Mesendoderm (in vitro differentiated cells): ENCODE measurements at regions not wholly inside any gene's neighbourhood (a gene's known extent, or its start where the extent isn't known, plus 50 kb on each side); places are given as distances from the start of the nearest gene placed in this dataset.
A peak's percentile ranks its signal among the peaks of the same experiment; 100 is the strongest.

ENCODE experiments used
- DNase-seq: peaks from one replicate; pipeline ENCODE4 v3.0.0; 2013
- H2AK5ac ChIP-seq: 2 replicates; pipeline ENCODE4 v1.6.1; 2013; ENCODE audit warnings: low read length, inconsistent platforms
- H2BK120ac ChIP-seq: 2 replicates; pipeline ENCODE4 v1.6.1; 2013; ENCODE audit warnings: low read depth, mild to moderate bottlenecking, low read length, moderate library complexity, mixed read lengths
- H2BK15ac ChIP-seq: replicated peaks from 2 replicates; pipeline ENCODE4 v1.6.1; 2013; ENCODE audit warnings: low read depth, mild to moderate bottlenecking, moderate library complexity
- H2BK5ac ChIP-seq: 2 replicates; pipeline ENCODE4 v1.6.1; 2013; ENCODE audit warnings: low read length, inconsistent platforms
- H3K18ac ChIP-seq: 2 replicates; pipeline ENCODE4 v1.6.1; 2013; ENCODE audit warnings: mild to moderate bottlenecking, low read length, mixed read lengths
- H3K23ac ChIP-seq: one replicate; pipeline ENCODE4 v1.6.1; 2013; ENCODE audit warnings: low read length
- H3K27ac ChIP-seq: 2 replicates; pipeline ENCODE4 v1.5.1; 2013; ENCODE audit warnings: low read depth, mild to moderate bottlenecking, inconsistent platforms, low read length, moderate library complexity
- H3K27me3 ChIP-seq: 2 replicates; pipeline ENCODE4 v1.6.1; 2013; ENCODE audit warnings: low read length, control low read depth, mild to moderate bottlenecking, inconsistent platforms; ENCODE audit not compliant: insufficient read depth, poor library complexity
- H3K36me3 ChIP-seq: 2 replicates; pipeline ENCODE4 v1.6.1; 2013; ENCODE audit warnings: low read length, inconsistent platforms; ENCODE audit not compliant: control insufficient read depth, insufficient read depth
- H3K4ac ChIP-seq: one replicate; pipeline ENCODE4 v1.6.1; 2013; ENCODE audit warnings: low read depth, mild to moderate bottlenecking, low read length, moderate library complexity
- H3K4me1 ChIP-seq: 2 replicates; pipeline ENCODE4 v1.6.1; 2013; ENCODE audit warnings: low read depth, low read length, inconsistent platforms; ENCODE audit not compliant: control insufficient read depth
- H3K4me2 ChIP-seq: 2 replicates; pipeline ENCODE4 v1.6.1; 2013; ENCODE audit warnings: low read length
- H3K4me3 ChIP-seq: 2 replicates; pipeline ENCODE4 v1.5.1; 2013; ENCODE audit warnings: mild to moderate bottlenecking, low read length
- H3K56ac ChIP-seq: one replicate; pipeline ENCODE4 v1.6.1; 2013; ENCODE audit warnings: low read length
- H3K79me1 ChIP-seq: 2 replicates; pipeline ENCODE4 v1.6.1; 2013; ENCODE audit warnings: low read length, inconsistent platforms
- H3K79me2 ChIP-seq: 2 replicates; pipeline ENCODE4 v1.6.1; 2013; ENCODE audit warnings: mild to moderate bottlenecking, low read length; ENCODE audit not compliant: control insufficient read depth, insufficient read depth
- H3K9ac ChIP-seq: 2 replicates; pipeline ENCODE4 v1.6.1; 2013; ENCODE audit warnings: low read length, inconsistent platforms
- H4K5ac ChIP-seq: one replicate; pipeline ENCODE4 v1.6.1; 2013; ENCODE audit warnings: low read length
- H4K8ac ChIP-seq: one replicate; pipeline ENCODE4 v1.6.1; 2013; ENCODE audit warnings: low read depth, mild to moderate bottlenecking, control low read depth, low read length, moderate library complexity
- WGBS: extraction: QIAGEN DNeasy Blood & Tissue Kit; methylation state at CpG from one replicate; pipeline ENCODE4 v1.1.7; 2013; ENCODE audit warnings: low lambda C conversion rate, missing lambda C conversion rate; ENCODE audit not compliant: insufficient coverage; ENCODE audit errors: extremely low coverage; 5-methylcytosine and 5-hydroxymethylcytosine counted together

DNA sequence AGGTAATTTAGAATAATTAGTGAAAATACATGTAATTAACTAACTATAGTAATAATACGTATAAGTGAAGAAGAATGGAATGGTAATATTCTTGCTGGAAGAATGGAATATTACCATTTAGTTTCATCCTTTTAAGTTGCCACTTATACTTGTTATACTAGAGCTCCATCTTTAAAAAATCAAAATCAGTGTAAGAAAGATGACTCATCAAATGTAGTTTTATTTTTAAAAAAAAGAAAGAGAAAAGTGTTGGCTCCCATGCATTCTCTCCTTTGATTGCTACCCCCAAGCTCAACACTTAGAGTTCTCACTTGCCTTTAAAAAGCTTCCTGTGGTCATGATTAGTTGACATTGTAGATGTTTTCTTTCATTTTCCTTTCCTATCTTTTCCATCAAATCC, 82.4 kb upstream of the KIF2B start:
- H4K5ac ChIP-seq, result no peak overlapping the region
- no peak for DNase-seq
- H3K36me3 ChIP-seq, result no peaks in the 10 kb centered on the region
- no peak overlapping the region for H2BK15ac ChIP-seq
- H3K23ac ChIP-seq, result no peak overlapping the region
- H2AK5ac ChIP-seq, result no peak overlapping the region
- H3K4me2 ChIP-seq, result no peak overlapping the region
- H3K79me2 ChIP-seq, result no peaks in the 10 kb centered on the region
- no peak overlapping the region for H3K27ac ChIP-seq
- H3K9ac ChIP-seq, result no peak overlapping the region
- H3K4ac ChIP-seq, result no peak overlapping the region
- no peak overlapping the region for H2BK120ac ChIP-seq
- H3K56ac ChIP-seq, result no peak overlapping the region
- 100% methylated on average over 1 of the region's 1 CpG for WGBS
- H3K4me1 ChIP-seq, result no peaks in the 10 kb centered on the region
- no peak overlapping the region for H3K18ac ChIP-seq
- H2BK5ac ChIP-seq, result no peak overlapping the region
- H3K79me1 ChIP-seq, result no peaks in the 10 kb centered on the region
- H3K4me3 ChIP-seq, result no peak overlapping the region
- no peak overlapping the region for H4K8ac ChIP-seq
- no peaks in the 10 kb centered on the region for H3K27me3 ChIP-seq

DNA sequence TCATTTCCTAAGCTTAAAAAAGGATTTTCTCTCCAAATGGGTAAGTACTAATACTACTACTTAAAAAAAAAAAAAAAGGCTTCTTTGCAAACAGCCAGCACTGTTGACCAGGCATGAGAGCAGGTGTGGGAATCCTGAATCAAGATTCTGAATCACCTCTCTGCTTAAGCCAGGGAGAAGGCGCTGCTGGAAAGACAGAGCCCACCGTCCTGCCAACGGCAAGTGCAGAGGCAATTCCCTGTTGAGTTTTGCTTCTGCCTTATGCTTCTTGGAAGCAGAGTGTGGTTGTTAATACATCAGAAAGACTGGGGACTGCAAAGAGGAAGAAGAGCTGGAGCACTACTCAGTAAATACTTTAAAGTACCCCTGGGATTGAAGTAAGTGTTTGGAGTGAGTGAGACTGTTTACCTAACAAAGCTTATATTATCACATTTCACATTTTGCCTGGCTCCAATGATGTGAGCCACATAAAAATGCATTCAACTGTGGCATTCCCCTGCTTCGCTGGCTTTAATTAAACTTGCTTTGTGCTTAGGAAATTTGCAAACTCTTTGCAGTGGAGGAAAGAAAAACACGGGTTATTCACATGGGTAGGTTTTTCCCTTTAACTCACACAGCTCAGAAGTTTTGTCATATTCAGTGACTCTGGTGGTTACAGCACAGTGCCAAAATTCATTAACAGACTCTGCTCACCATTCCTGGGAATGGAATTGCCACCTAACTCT, 86.0 kb upstream of the KIF2B start:
- DNase-seq, result no peak
- no peak overlapping the region for H2BK5ac ChIP-seq

DNA sequence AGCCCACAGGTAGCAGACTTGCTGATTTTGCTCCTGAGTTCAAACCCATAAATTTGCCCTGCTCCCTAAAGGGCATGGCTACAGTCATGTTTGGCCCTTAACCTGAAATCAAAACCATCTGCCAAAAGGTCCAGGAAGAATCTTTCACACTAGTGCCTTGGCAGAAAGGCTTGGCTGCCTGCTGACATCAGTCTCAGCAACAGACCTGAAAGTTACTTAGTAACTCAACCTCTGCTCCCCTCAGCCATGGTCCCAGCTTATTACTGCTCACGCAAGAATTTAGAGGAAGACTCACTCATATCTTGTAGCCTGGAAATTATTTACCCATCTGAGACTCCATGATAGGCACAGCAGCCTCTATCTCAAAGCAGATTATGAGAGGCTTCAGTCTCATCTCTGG, 98.0 kb upstream of the KIF2B start:
- Histone ChIP-seq H3K23ac (no peak overlapping the region), H3K56ac (no peak overlapping the region), H4K8ac (no peak overlapping the region)

More for the DNA sequence above, 86.0 kb upstream of the KIF2B start:
- no peak overlapping the region for H3K4ac ChIP-seq
- H4K5ac ChIP-seq, result no peak overlapping the region
- H3K4me2 ChIP-seq, result no peak overlapping the region
- H3K27me3 ChIP-seq, result no peaks in the 10 kb centered on the region
- H3K9ac ChIP-seq, result no peak overlapping the region
- no peaks in the 10 kb centered on the region for H3K79me2 ChIP-seq
- WGBS, result no CpG with 5 or more reads among the region's 5 CpGs
- no peak overlapping the region for H3K56ac ChIP-seq
- no peak overlapping the region for H2BK120ac ChIP-seq
- no peak overlapping the region for H3K18ac ChIP-seq
- H2AK5ac ChIP-seq, result no peak overlapping the region
- H3K36me3 ChIP-seq, result no peaks in the 10 kb centered on the region
- H4K8ac ChIP-seq, result no peak overlapping the region
- no peak overlapping the region for H2BK15ac ChIP-seq
- no peak overlapping the region for H3K23ac ChIP-seq
- H3K4me1 ChIP-seq, result no peaks in the 10 kb centered on the region
- H3K79me1 ChIP-seq, result no peaks in the 10 kb centered on the region
- H3K4me3 ChIP-seq, result no peak overlapping the region
- no peak overlapping the region for H3K27ac ChIP-seq

DNA sequence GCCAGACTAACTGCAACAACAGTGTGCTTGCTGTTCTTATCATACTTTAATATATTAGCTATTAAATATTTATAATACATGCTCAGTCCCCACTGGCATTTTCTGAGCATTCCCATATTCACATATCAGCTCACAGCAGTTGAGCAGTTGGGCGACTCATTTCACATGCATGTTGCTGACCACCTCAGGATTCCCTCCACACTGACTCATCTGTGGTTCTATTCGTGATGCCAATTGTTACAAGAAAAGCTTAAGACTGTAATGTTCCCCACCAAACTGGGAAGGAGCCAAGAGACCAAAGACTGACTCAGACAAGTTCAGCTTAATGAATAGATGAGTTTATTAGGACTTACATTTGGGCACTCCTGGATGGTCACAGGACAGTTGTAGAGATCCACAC, 100.3 kb upstream of the KIF2B start:
- peak; percentile 73 for DNase-seq
- Histone ChIP-seq H3K79me1 (no peaks in the 10 kb centered on the region), H3K56ac (no peak overlapping the region), H3K79me2 (no peaks in the 10 kb centered on the region), H3K36me3 (no peaks in the 10 kb centered on the region), H2AK5ac (no peak overlapping the region), H3K4ac (no peak overlapping the region), H3K9ac (no peak overlapping the region), H3K4me2 (no peak overlapping the region), H2BK15ac (no peak overlapping the region), H3K27me3 (no peaks in the 10 kb centered on the region), H4K5ac (no peak overlapping the region), H2BK120ac (no peak overlapping the region), H3K4me3 (no peak overlapping the region), H3K27ac (no peak overlapping the region), H3K23ac (no peak overlapping the region), H3K18ac (no peak overlapping the region), H3K4me1 (no peaks in the 10 kb centered on the region), H4K8ac (no peak overlapping the region), H2BK5ac (no peak overlapping the region)
- WGBS, result no CpG with 5 or more reads among the region's 2 CpGs

More for the DNA sequence above, 98.0 kb upstream of the KIF2B start:
- Histone ChIP-seq H3K4me3 (no peak overlapping the region), H2BK15ac (no peak overlapping the region), H3K79me2 (no peaks in the 10 kb centered on the region), H4K5ac (no peak overlapping the region), H3K27me3 (no peaks in the 10 kb centered on the region), H3K9ac (no peak overlapping the region), H3K4ac (no peak overlapping the region), H3K27ac (no peak overlapping the region), H3K4me2 (no peak overlapping the region), H3K18ac (no peak overlapping the region), H2AK5ac (no peak overlapping the region), H3K79me1 (no peaks in the 10 kb centered on the region), H3K4me1 (no peaks in the 10 kb centered on the region), H2BK5ac (no peak overlapping the region), H3K36me3 (no peaks in the 10 kb centered on the region), H2BK120ac (no peak overlapping the region)
- DNase-seq, result no peak
- WGBS, result no CpG with 5 or more reads among the region's 1 CpG

DNA sequence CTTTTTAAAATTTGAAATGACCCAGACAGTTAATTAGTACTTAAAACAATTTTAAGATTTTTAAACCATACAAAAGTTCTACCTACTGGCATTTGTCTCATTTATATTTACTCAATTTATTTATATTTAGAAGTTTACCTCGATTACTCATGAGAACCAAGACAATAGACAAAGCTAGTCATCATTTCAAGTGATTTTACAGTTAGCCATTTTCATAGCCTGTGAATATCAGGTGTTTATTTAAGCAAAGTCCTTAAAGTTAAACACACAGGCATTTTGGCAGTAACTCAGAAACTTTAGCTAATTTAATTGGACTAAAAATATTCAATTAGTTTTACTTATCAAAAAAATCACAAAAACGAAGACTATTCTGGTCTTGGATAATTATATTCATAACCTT, 101.6 kb upstream of the KIF2B start:
- H3K4me2 ChIP-seq, result no peak overlapping the region
- H2BK120ac ChIP-seq, result no peak overlapping the region
- no peak overlapping the region for H4K5ac ChIP-seq
- no peak overlapping the region for H3K23ac ChIP-seq
- H4K8ac ChIP-seq, result no peak overlapping the region
- H2BK5ac ChIP-seq, result no peak overlapping the region
- no peak overlapping the region for H3K4ac ChIP-seq
- no peaks in the 10 kb centered on the region for H3K4me1 ChIP-seq
- H2AK5ac ChIP-seq, result no peak overlapping the region
- H3K18ac ChIP-seq, result no peak overlapping the region
- no peaks in the 10 kb centered on the region for H3K36me3 ChIP-seq
- no peak for DNase-seq
- no peak overlapping the region for H2BK15ac ChIP-seq
- no peak overlapping the region for H3K27ac ChIP-seq
- no peaks in the 10 kb centered on the region for H3K27me3 ChIP-seq
- no peaks in the 10 kb centered on the region for H3K79me2 ChIP-seq
- no peak overlapping the region for H3K56ac ChIP-seq
- H3K4me3 ChIP-seq, result no peak overlapping the region
- H3K79me1 ChIP-seq, result no peaks in the 10 kb centered on the region
- WGBS, result no CpG with 5 or more reads among the region's 2 CpGs
- H3K9ac ChIP-seq, result no peak overlapping the region

DNA sequence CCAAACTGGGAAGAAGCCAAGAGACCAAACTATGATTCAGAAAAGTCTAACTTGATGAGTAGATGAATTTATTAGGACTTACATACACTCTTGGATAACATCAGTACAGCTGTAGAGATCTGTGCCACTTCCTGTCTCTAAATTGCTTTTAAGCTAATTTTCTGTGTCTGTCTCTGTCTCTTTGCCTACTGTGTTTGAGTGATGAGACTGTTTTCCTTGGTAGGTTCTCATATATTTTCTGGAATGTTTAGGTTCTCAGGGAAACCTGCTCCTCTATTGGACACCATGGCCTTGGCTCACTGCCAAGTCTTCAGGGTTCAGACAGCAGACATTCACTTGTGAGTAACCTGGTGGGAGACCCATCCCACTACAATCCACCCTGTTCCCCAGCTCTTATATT, 103.5 kb upstream of the KIF2B start:
- H3K56ac ChIP-seq, result no peak overlapping the region
- H2BK5ac ChIP-seq, result no peak overlapping the region
- no peaks in the 10 kb centered on the region for H3K79me1 ChIP-seq
- H3K23ac ChIP-seq, result no peak overlapping the region
- no peak overlapping the region for H3K4ac ChIP-seq
- no peaks in the 10 kb centered on the region for H3K36me3 ChIP-seq
- no peaks in the 10 kb centered on the region for H3K27me3 ChIP-seq
- no peak overlapping the region for H2BK15ac ChIP-seq
- no peak overlapping the region for H3K27ac ChIP-seq
- H3K18ac ChIP-seq, result no peak overlapping the region
- H3K4me3 ChIP-seq, result no peak overlapping the region
- H4K8ac ChIP-seq, result no peak overlapping the region
- no peak for DNase-seq
- no peaks in the 10 kb centered on the region for H3K4me1 ChIP-seq
- H2BK120ac ChIP-seq, result no peak overlapping the region
- no peak overlapping the region for H2AK5ac ChIP-seq
- H3K4me2 ChIP-seq, result no peak overlapping the region
- no peak overlapping the region for H4K5ac ChIP-seq
- no peaks in the 10 kb centered on the region for H3K79me2 ChIP-seq
- H3K9ac ChIP-seq, result no peak overlapping the region
